ENCODE measurements at regions not wholly inside any gene's neighbourhood (a gene's known extent, or its start where the extent isn't known, plus 50 kb on each side); places are given as distances from the start of the nearest gene placed in this dataset.

GRCh38 chrX:149185087-149185486 is 320.0 kb downstream of the IDS start:
- TF ChIP-seq, protein P1, sequence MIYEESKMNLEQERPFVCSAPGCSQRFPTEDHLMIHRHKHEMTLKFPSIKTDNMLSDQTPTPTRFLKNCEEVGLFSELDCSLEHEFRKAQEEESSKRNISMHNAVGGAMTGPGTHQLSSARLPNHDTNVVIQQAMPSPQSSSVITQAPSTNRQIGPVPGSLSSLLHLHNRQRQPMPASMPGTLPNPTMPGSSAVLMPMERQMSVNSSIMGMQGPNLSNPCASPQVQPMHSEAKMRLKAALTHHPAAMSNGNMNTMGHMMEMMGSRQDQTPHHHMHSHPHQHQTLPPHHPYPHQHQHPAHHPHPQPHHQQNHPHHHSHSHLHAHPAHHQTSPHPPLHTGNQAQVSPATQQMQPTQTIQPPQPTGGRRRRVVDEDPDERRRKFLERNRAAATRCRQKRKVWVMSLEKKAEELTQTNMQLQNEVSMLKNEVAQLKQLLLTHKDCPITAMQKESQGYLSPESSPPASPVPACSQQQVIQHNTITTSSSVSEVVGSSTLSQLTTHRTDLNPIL (CRISPR knock-in tag; IDR thresholded peaks at IDR 0.05; ENCODE audit: low read depth), result no peak
- TF ChIP-seq ZNF70 (CRISPR knock-in tag; IDR thresholded peaks at IDR 0.05), result no peak
- no peak for TF ChIP-seq CSRNP3 (CRISPR knock-in tag; IDR thresholded peaks at IDR 0.05)
- TF ChIP-seq ARNTL (CRISPR knock-in tag; IDR thresholded peaks at IDR 0.05; ENCODE audit: borderline replicate concordance, low read depth), result no peak
- TF ChIP-seq ZFP30 (CRISPR knock-in tag; IDR thresholded peaks at IDR 0.05), result no peak
- no peak for TF ChIP-seq TOX (CRISPR knock-in tag; IDR thresholded peaks at IDR 0.05; ENCODE audit: borderline replicate concordance)
- TF ChIP-seq TSHZ2 (CRISPR knock-in tag; IDR thresholded peaks at IDR 0.05), result no peak
- TF ChIP-seq RARB (CRISPR knock-in tag; IDR thresholded peaks at IDR 0.05), result no peak
- TF ChIP-seq SNAI2 (CRISPR knock-in tag; IDR thresholded peaks at IDR 0.05), result no peak
- TF ChIP-seq OSR1 (CRISPR knock-in tag; IDR thresholded peaks at IDR 0.05), result no peak
- TF ChIP-seq GLIS3 (CRISPR knock-in tag; IDR thresholded peaks at IDR 0.05), result no peak
- TF ChIP-seq PATZ1 (CRISPR knock-in tag; IDR thresholded peaks at IDR 0.05; ENCODE audit: borderline replicate concordance), result no peak
- no peak for TF ChIP-seq CSDC2 (CRISPR knock-in tag; IDR thresholded peaks at IDR 0.05)
- no peak for TF ChIP-seq ESRRG (CRISPR knock-in tag; IDR thresholded peaks at IDR 0.05)

Data from SK-N-SH treated with all-trans-retinoic acid at 6 μM for 48 hours (cell line).